T47D (cell line): ENCODE measurements at regions not wholly inside any gene's neighbourhood (a gene's known extent, or its start where the extent isn't known, plus 50 kb on each side); places are given as distances from the start of the nearest gene placed in this dataset.

ENCODE experiments used
- DNase-seq, 2 experiments: peaks; one replicate each; pipeline versions ENCODE4 v3.0.0 to v3.0.0-alpha.2; 2011 to 2012; ENCODE audit warnings: low read depth in 1 of 2, low spot score in 1 of 2
- JUND ChIP-seq: IDR thresholded peaks from 2 replicates; pipeline ENCODE4 v1.6.1; 2012; ENCODE audit warnings: low read depth
- in situ Hi-C: cut with HindIII; loops from 2 replicates; pipeline ENCODE4 v1.10.0; 2016; ENCODE audit warnings: low sequenced_read_pairs, low pct_unique_long_range_greater_than_20kb

- no peak for TF ChIP-seq JUND
- peak in 1 of 2 experiments; percentile 76 for DNase-seq
- in situ Hi-C loops: no loop called here
Observed at GRCh38 chr6:82569022-82569421, 205.4 kb downstream of the TPBG start.

DNA sequence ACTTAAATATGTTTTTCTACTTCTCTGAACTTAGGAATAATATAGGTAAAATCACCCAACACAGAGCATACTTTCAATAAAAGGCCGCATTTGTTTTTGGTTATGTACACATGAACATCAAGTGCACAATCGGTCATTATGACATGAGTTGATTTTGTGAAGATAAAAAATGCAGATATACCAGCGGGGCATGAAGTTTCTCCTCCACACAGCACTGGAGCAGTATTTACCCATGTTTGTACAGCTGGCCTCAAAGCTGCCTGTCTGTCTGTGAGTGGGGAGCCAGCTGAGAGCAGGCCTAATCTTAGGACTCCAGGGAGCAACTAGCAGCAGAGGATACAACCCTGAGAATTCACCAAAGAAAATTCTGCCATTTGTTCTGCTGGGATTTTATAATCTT is 206.5 kb downstream of the TPBG start:
- in situ Hi-C loops: no loop called here
- TF ChIP-seq JUND: peak; percentile 88; the same call in 1 of the 2 replicates

GRCh38 chr6:82571455-82571854 is 207.8 kb downstream of the TPBG start:
- in situ Hi-C loops: no loop called here
- DNase-seq: no peak
- no peak for TF ChIP-seq JUND

More for the DNA sequence above, 206.5 kb downstream of the TPBG start:
- DNase-seq: peak in 1 of 2 experiments; percentile 97

DNA sequence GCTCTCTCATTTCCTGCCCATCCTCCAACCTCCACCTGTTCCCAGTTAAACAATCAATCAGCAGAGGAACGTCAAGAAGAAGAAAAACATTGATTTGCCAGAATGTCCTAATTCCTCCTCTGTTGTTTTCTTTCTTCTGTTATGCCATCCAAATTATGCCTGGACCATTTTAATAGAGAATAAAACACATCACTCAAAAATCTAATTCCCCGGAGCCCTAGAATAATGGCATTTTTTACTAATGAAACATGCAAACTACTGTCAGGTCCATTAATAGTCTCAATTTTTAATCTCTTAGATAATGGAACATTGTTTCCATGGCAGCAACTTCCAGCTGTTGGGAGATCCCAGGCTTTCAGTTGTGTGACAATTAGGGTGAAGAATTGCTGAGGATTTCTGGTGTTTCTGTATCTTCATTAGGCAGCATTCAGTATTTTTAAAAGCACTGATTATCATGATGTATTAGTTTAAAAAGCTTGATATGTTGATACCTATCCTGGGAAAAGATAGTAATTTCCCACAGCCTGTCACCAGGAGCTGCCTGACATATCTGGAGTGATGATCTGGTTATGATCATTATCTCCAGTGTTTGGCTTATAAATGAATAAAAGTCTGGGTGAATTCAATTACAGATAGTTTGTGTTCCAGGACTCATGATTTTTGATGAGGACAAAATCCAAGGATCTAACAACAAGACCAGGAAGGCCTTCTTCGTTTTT is 209.8 kb downstream of the TPBG start:
- DNase-seq: no peak
- TF ChIP-seq JUND: no peak
- in situ Hi-C loops: no loop called here

- no peak for TF ChIP-seq JUND
- in situ Hi-C loops: no loop called here
- DNase-seq: no peak
Observed at GRCh38 chr6:82576284-82576683, 212.7 kb downstream of the TPBG start.

DNA sequence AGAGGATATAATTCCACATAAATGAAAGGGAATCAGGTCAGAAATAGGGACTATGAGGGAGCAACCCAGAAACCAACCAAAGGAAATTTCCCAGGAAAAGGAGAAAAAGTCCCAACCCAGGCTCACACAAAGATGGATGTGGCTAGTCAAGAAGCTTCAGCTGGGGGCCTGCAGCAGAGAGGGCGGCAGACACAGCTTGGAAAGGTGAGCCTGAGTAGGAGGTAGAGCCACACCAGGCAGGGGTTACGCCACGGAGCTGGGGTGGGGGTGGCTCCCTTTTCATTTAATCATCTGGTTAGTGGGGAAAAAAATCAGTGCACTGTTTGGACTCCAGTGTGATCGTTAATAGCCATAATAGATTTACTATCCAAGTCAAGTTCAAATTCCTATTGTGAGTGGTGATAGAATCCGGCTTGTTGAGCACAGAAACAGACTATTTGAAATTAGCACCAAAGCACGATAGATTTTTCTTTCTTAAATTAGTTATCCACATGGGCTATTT is 220.6 kb downstream of the TPBG start:
- no peak for TF ChIP-seq JUND
- in situ Hi-C loops: no loop called here
- DNase-seq: no peak

DNA sequence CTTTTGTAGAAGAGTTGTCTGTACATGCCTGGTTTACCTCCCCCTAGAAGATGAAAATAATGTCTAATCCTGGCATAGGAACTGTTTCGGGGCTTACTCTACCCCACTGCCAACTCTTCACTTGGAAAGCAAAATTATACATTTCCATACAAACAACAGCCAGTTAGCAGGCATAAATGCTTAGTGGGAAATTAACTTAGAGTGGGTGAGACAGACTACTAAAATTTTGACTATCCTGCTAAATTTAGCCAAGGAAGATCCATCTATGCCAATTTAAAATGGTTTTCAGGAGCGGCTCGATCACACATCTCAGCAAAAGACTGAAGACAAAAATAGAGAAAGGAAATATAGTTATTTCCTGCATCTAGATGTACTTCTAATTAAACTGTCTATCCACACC is 221.2 kb downstream of the TPBG start:
- DNase-seq: no peak
- no peak for TF ChIP-seq JUND
- in situ Hi-C loops: no loop called here

- in situ Hi-C loops: no loop called here
- no peak for TF ChIP-seq JUND
- no peak for DNase-seq
Observed at GRCh38 chr6:82588020-82588419, 224.4 kb downstream of the TPBG start.

- no peak for DNase-seq
- no peak for TF ChIP-seq JUND
- in situ Hi-C loops: no loop called here
Observed at GRCh38 chr6:82588859-82589412, 225.3 kb downstream of the TPBG start.

- in situ Hi-C loops: no loop called here
- TF ChIP-seq JUND: no peak
- peak in 1 of 2 experiments; percentile 49 for DNase-seq
Observed at GRCh38 chr6:82589509-82590206, 226.0 kb downstream of the TPBG start.

DNA sequence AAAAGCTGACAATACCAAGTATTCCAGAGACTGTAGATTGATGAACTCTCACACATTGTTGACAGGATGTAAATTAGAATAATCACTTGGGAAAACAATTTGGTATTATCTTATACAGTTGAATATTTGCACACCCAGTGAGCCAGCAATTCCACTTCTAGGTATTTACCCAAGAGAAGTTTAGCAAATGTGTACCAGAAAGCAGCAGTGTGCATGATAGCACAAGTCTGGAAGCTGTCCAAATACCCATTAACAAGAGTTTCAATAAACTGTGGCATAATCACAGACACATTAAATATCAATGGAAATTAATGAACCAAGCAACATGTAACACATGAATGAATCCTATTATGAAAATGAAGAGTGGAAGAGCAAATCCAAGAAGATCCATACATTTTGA is 233.6 kb downstream of the TPBG start:
- DNase-seq: no peak
- TF ChIP-seq JUND: no peak
- in situ Hi-C loops: no loop called here

DNA sequence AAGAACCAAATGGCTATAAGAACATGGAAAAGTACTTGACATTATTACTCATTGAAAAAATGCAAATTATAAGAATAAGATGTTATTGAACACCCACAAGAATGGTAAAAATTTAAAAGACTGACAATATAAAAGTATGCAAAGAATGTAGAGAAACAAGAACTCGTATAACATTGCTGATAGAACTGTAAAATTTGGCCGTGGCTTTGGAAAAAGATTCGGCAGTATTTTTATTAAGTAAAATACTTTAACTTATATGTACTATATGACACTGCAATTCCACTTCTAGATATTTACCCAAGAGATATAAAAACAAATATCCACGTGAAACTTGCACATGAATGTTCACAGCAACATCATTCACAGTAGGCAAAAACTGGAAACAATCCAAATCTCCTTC is 239.2 kb downstream of the TPBG start:
- no peak for TF ChIP-seq JUND
- in situ Hi-C loops: no loop called here
- no peak for DNase-seq

DNA sequence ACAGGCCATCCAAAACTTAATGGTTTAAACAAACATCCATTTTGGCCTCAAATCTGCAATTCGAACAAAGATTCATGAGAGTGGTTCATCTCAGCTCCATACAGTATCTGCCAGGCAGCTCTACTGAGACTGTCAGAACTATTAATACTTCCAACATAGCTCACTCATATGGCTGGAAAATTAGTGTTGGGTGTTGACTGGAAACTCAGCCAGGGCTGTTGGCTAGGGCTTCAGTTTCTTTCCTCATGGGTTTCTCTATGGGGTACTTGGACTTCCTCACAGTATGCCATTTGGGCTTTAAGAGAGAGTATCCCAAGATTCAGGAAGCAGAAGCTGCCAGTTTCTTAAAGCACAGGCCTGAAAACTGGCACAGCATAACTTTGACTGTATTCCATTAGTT is 240.3 kb downstream of the TPBG start:
- no peak for TF ChIP-seq JUND
- in situ Hi-C loops: no loop called here
- no peak for DNase-seq
